HG03432 (cell line): ENCODE measurements at regions not wholly inside any gene's neighbourhood (a gene's known extent, or its start where the extent isn't known, plus 50 kb on each side); places are given as distances from the start of the nearest gene placed in this dataset.
"Not testable (repeated sequence)": the region's sequence is repeated elsewhere in the genome, so short reads cannot be mapped to it uniquely, and the experiment has no call there.

Experiments
- ATAC-seq: cut with Tn5 transposase; IDR thresholded peaks from one replicate; pipeline ENCODE4 v1.9.1; 2021; ENCODE audit warnings: mild to moderate bottlenecking, moderate library complexity; ENCODE audit not compliant: unreplicated experiment

DNA sequence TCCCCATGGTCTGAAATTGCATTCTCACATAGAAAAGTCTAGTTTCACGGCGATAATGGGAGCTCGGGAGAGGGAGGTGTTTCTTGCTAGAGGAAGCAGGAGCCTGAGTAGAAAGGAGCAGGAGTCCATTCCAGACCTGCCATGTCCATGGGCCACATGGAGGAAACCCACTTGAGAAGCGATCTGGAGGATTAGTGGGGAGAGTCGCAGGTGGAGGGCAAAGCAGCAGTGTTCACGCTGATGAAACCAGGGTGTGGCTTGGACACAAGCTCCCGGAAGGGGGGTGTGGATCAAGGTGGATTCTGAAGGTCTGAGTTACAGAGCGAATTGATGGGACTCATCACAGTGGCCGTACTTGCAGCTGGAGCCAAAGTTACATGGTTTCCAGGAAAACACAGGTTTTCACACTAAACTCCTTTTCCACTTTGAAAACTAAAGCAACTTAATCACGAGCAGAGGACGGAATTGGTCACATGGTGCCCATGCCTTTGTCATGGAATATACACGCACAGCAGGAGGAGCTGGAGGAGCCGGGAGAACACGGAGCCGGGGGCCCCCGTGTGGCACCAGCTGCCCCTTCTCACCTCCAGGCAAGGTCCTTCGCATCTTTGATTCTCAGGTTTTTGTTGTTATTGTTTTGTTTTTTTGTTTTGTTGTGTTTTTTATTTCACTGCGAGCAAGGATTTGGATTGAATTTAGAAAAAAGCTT is 255.1 kb upstream of the MYT1L start:
- ATAC-seq: no peak

DNA sequence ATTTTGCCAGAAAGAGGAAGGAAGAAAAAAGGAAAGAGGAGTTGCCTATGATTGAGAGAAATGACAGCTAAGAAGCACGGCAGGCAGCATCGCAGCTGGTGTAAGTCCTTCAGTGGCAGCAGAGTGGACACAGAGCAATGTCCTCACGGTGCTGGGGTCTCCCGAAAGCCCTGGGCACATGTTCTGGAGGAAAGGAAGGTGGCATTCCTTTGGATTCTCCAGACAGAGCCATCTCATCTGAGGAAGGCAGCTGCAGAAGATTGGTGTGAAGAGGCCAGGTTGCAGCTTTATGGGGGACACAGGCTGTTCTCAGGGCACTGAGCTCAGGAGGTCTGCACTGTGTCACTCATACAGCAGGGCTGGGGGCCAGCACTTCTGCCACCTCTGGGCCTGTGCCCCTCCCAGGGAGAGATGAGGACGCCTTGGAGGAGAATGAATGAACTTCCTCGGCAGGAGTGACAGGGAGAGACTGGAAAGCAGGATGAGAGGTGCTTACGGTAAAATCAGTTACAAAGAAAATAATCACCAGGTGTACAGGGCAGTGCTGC is 252.0 kb upstream of the MYT1L start:
- no peak for ATAC-seq

DNA sequence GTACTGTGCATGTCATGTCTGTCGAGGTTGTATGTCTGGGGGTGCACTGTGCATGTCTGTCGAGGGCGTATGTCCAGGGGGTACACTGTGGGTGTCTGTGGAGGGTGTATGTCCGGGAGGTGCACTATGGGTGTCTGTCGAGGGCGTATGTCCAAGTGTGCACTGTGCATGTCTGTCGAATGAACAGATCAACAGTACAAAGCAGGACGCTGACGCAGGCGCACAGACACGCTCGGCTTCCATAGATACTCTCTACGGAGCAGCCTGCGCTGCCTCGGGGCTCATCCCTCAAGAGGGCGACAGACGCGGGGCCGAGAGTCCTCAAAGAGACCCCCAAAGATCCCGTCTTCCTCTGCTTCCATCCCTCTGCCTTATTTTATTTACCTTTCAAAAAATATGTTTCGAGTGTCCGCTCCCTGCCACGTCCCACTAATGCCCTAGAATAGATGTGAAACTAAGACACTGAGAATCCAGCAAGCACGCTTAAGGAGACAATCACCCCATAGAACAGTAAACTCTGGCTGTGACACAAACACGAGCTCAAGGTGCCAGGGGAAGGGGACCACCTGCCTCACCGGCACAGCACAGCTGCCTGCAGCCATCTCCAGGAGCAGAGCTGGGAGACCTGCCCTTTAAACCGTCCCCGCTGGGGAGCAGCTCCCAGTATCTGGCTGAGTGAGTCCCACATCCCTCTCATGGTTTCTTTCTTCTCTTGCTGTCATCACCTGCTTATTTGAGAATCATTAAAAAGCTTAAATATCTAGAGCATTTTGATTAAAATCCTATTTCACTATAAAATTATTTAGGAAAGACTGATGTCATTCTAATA is 250.5 kb upstream of the MYT1L start:
- ATAC-seq: no peak

DNA sequence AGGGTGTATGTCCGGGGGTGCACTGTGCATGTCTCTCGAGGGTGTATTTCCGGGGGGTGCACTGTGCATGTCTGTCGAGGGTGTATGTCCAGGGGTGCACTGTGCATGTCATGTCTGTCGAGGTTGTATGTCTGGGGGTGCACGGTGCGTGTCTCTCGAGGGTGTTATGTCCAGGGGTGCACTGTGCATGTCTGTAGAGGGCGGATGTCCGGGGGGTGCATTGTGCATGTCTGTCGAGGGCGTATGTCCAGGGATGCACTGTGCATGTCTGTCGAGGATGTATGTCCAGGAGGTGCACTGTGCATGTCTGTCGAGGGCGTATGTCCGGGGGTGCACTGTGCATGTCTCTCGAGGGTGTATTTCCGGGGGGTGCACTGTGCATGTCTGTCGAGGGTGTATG is 249.8 kb upstream of the MYT1L start:
- not testable (repeated sequence) for ATAC-seq

DNA sequence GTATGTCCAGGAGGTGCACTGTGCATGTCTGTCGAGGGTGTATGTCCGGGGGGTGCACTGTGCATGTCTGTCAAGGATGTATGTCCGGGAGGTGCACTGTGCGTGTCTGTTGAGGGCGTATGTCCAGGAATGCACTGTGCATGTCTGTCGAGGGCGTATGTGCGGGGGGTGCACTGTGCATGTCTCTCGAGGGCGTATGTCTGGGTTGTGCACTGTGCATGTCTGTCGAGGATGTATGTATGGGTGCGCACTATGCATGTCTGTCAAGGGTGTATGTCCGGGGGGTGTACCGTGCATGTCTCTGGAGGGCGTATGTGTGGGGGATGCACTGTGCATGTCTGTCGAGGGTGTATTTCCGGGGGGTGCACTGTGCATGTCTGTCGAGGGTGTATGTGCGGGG is 249.3 kb upstream of the MYT1L start:
- ATAC-seq: no peak

DNA sequence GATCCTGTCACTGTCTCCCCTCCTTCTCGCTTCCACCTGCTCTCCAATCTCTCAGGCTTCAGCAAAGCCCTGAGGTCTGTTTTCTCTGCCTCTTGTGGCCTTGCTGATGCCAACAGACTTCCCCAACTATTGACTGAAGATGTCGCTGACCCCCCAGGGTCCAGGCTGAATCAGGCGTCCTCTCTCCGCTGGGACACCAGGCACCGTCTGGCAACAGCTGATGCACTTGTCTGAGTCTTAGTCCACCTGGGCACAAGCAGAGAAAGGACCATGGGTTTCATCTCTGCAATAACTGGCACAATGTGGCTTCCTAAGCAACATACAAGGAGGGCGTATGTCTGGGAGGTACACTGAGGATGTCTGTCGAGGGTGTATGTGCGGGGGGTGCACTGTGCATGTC is 248.7 kb upstream of the MYT1L start:
- ATAC-seq: no peak

DNA sequence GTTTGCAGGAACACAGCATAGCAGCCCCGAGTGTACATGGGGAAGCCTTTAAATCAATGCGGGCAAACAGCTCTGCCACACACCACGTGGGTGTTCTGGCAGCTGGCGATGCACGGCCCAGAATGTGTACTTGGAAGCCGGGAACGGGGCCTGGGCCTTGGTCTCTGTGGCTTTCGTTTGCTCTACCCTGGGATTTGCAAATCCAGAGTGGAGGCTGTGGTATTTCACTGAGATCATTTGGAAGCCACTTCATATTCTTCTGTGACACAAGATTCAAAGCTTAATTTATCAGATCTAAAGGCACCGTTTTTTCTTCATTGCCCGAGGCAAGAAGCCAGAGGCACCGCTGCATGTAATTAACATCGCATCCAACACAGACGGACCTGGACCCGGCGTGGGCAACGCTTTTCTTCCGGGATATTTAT is 246.3 kb upstream of the MYT1L start:
- ATAC-seq: no peak

DNA sequence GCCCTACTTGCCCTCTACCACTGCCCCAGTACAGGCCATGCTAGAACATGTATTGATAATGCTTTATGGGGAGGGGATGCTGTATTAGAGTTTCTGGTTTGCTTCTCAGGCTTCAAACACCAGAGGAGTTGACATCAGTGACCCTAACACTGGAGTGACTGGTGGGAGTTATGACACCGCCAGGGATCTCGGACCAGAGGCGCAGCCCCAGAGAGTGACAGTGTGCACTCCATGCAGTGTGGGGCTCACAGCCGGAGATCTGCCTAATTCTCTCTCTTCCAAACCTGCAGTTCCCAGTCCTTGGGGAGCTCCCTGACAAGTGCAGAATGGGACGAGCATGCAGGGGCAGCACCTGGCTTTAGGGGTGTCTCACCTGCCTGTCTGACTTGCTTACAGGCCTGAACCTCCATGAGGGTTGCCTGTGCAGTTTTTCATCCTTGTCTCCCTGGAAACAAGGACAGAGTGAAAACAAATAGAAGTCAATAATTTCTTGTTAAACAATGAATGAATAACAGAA is 244.9 kb upstream of the MYT1L start:
- ATAC-seq: no peak

DNA sequence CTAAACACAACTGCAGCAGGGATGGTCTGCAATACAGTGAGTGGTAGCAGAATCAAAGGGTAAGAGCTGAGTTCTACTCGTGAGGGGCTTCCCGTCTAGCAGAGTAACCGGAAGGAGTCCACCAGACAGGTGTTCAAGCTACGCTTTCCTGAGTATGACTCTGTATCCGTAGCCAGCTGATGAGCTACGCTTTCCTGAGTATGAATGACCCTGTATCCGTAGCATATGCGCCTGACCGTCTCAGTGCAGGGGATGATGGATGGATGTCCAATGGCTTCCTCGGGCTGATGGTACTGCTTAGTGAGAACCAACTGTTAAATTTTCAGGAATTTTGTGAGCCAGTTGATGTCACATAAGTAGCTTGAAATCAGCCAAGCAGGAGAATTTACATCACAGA is 244.1 kb upstream of the MYT1L start:
- ATAC-seq: no peak

DNA sequence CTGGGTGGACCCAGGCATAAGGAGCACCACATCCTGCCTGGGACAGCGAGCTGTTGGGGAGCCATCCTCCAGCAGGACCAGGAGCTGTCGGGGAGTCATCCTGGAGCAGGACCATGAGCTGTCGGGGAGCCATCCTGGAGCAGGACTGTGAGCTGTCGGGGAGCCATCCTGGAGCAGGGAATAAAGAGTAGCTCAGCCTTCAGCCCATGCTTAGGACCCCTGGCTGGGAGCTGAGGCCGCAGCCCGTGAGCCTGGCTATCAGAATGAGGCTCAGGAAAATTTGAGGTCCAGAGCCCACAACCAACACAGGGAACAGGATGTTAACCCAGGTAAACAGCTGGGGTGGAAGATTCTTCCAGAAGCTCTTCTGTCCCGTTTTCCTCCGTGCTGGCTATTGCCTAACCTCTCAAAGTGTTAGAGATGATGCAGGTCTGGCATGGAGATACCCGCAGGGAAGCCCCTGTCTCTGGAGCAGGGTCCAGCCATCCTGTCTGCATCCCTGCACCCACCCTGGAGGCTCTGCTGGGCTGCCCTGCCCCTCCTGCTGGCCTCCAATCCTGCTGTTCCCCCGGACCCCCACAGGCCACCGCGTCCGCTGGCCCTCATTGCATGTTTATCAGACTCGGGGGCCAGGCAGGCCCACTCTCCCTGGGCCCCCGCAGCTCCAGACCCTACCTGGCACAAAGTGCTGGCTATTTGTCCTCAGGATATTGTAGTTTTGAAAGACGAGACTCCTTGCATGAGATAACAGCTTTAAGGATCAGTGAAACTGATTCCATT is 243.5 kb upstream of the MYT1L start:
- no peak for ATAC-seq

DNA sequence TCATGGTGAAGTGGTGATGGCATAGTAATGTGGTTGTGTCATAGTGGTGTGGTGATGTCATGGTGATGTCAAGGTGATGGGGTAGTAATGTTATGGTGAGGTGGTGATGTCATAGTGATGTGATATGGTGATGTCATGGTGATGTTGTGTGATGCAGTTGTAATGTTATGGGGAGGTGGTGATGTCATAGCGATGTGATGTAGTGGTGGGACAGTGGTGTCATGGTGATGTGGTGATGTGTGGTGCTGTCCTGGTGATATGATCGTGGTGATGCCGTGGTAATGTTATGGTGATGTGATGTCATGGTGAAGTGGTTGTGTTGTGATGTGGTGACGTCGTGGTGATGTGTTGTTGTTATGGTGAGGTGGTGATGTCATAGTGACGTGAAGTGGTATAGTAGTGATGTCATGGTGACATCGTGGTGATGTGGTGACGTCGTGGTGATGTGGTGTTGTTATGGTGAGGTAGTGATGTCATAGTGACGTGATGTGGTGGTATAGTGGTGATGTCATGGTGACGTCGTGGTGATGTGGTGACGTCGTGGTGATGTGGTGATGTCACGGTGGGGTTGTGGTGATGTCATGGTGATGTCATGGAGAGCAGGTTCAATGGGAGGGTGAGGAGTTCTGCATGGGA is 242.7 kb upstream of the MYT1L start:
- ATAC-seq: no peak

DNA sequence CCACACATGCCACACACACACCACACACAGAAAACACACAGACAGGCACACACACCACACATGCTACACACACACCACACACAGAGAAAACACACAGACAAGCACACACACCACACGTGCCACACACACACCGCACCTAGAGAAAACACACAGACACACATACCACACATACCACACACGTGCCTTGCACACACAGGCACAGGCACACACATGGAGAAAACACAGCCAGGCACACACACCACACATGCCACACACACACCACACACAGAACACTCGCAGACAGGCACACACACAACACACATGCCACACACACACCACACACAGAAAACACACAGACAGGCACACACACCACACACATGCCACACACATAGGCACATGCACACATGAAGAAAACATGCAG is 242.1 kb upstream of the MYT1L start:
- no peak for ATAC-seq

DNA sequence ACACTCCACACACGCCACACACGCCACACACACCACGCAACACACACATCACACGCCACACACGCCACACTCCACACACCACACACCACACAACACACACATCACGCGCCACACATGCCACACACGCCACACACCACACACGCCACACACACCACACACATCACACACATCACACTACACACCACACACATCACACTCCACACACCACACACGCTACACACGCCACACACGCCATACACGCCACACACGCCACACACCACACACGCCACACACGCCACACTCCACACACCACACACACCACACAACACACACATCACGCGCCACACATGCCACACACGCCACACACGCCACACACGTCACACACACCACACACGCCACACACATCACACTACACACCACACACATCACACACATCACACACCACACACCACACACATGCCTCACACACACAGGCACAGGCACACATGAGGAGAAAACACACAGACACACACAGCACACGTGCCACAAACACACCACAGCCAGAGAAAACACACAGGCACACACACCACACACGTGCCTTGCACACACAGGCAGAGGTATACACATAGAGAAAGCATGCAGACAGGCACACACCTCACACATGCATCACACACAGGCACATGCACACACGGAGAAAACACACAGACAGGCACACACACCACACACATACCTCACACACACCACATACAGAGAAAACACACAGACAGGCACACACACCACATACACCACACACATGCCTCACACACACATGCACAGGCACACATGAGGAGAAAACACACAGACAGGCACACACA is 241.5 kb upstream of the MYT1L start:
- no peak for ATAC-seq

DNA sequence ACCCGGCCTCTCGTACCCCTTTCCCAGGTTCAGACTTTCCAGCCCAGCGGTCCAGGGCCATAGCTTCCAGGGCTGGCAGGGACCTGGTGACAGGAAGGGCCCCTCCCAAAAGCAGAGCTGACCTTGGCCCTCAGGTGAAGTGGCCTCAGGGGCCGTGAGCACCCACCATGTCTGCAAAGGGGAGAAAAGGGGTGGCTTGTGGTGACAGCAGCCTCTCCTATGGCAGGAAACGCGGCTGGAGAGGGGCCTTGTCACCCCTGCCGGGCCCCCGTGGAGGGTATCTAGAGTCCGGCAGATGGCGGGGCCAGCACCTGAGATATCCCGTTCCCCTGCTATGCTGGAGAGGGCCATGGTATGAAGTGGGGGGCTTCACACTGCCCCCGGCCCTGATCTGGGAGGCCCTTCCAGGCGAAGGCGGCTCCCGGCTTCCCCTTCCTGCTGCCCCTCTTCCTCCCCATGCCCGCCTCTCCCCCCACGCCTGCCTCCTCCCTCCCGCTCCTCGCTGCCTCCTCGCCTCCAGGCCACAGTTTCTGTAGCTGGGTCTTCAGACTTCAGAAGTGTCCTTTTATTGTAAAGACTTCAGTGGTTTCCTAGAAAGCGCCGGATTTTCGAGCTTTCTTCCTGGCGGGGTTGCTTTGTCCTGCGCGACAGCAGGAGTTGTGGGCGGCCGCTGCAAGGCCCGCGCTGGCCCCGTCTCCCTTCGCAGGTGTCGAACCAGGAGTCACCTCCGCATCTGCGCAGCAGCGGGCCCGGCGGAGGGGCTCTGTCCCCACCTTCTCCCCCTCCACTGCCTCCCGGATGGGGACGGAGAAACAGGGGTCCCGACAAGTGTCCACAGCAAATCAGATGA is 240.5 kb upstream of the MYT1L start:
- ATAC-seq: no peak

DNA sequence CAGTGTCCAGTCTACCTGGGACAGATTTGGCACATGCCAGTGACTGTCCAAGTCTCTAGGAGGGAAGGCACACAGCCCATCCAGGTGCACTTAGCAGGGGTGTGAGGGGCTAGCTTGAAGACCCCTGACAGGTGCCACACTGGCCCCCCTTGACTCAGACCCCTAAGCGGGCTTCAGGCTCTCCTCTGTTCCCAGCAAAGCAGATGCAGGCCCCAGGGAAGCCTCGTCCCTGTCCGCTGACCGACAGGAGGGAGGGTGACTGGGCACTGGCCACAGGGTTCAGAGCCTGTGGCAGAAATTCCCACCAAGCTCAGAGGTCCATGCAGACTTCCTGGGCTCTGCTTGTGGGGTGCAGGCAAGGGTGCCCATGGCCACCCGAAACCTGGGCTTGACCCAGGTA is 239.8 kb upstream of the MYT1L start:
- no peak for ATAC-seq

DNA sequence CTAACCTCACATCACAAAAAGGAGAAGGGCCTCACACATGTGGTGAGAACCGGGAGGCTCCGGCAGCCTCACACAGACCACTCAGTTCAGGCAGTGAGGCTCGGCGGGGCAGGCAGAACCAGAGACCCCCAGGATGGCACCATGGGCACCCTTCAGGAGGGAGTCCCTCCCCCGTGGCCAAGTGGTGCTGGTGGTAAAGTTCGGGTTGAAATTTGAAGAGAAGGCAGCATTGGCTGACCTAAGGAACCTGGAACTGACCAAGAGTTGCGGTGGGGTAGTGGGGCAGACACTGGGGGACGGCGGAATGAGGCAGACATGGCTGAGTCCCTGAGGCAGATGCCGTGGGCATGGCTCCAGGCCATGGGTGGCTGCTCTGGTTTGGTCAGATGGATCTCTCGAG is 239.3 kb upstream of the MYT1L start:
- no peak for ATAC-seq

DNA sequence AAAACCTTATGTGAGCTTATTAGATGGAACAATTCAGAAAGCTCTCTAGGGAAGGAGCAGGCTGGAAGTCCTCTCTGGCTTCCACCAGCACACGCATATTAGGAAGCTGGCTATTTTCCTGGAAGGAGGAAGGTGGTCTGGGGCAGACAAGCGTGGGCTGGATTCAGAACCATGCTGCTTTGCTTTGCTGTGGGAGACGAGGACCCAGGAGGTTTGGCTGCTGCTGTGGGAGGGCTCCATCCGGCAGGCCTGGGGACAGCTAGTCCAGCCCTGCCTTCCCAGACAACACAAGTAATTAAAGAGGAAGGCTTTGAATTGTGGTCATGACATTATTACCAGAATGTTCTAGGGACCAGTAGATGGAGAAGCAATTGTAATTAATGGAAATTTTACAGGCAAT is 238.8 kb upstream of the MYT1L start:
- ATAC-seq: no peak

DNA sequence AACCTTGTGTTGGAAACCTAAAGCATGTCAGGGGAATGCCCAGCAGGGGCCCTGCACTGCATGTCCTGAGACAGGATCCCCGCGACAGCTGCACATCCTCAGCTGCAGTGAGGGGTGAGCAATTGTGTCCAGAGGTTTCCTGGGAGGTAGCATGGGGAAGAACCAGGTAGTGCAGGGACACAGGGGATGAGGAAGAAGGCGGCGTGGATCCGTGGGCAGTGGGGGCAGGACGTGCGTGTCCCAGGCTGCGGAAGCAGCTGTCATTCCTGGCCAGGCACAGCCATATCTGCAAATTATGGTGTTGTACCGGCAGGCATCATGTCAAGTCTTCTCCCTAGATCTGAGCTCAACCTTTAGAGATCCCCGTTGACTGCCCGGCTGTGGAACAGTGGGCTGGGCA is 238.2 kb upstream of the MYT1L start:
- no peak for ATAC-seq

DNA sequence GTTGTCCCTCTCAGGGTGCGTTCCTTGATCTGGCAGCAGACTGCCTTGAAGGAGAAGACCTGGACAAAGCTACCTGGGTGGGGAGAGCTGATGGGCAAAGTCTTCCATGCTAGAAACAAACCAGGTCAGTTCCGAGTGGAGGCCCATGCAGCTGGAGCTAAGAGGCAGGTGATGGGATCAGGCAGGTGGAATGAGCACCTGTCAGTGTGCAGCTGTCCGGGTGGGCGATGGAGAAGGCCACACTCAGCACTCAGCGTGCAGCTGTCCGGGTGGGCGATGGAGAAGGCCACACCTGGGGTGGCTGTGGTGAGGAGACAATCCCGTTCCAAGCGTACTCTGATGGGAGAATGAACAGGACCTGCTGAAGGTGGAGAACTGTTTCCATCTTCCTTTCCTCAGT is 237.3 kb upstream of the MYT1L start:
- no peak for ATAC-seq
